Stimulated activated CD8-positive, alpha-beta memory T cell treated with anti-CD3 and anti-CD28 coated beads, Interleukin-4, amount 100 ng/mL, for 48 hours (primary cell): ENCODE measurements at regions not wholly inside any gene's neighbourhood (a gene's known extent, or its start where the extent isn't known, plus 50 kb on each side); places are given as distances from the start of the nearest gene placed in this dataset.
"Not testable (repeated sequence)": the region's sequence is repeated elsewhere in the genome, so short reads cannot be mapped to it uniquely, and the experiment has no call there.

Experiments
- DNase-seq: peaks from one replicate; pipeline ENCODE4 v3.0.0-alpha.2; 2020

- DNase-seq: no peak
These were observed 95.3 kb upstream of the SNX9 start for GRCh38 chr6:157727629-157728182.

GRCh38 chr6:157728183-157728881, 94.7 kb upstream of the SNX9 start:
- DNase-seq: no peak

GRCh38 chr6:157731221-157731620, 91.8 kb upstream of the SNX9 start:
- DNase-seq: no peak

- DNase-seq: no peak
These were observed 91.0 kb upstream of the SNX9 start for GRCh38 chr6:157732007-157732406.

- DNase-seq: no peak
These were observed 90.5 kb upstream of the SNX9 start for GRCh38 chr6:157732416-157733161.

GRCh38 chr6:157736555-157736954, 86.5 kb upstream of the SNX9 start:
- not testable (repeated sequence) for DNase-seq

- no peak for DNase-seq
These were observed 81.6 kb upstream of the SNX9 start for GRCh38 chr6:157741321-157741947.

- no peak for DNase-seq
These were observed 81.0 kb upstream of the SNX9 start for GRCh38 chr6:157741948-157742556.

- no peak for DNase-seq
These were observed 78.9 kb upstream of the SNX9 start for GRCh38 chr6:157744102-157744601.

- DNase-seq: no peak
These were observed 76.1 kb upstream of the SNX9 start for GRCh38 chr6:157746897-157747296.

GRCh38 chr6:157747370-157747769, 75.7 kb upstream of the SNX9 start:
- no peak for DNase-seq

- no peak for DNase-seq
These were observed 74.0 kb upstream of the SNX9 start for GRCh38 chr6:157748839-157749571.

- DNase-seq: not testable (repeated sequence)
These were observed 72.1 kb upstream of the SNX9 start for GRCh38 chr6:157750973-157751372.

GRCh38 chr6:157751547-157752200, 71.4 kb upstream of the SNX9 start:
- no peak for DNase-seq

- not testable (repeated sequence) for DNase-seq
These were observed 70.2 kb upstream of the SNX9 start for GRCh38 chr6:157752879-157753278.

- peak; percentile 5 for DNase-seq
These were observed 69.8 kb upstream of the SNX9 start for GRCh38 chr6:157753291-157753690.

- peak; percentile 25 for DNase-seq
These were observed 69.2 kb upstream of the SNX9 start for GRCh38 chr6:157753801-157754200.

GRCh38 chr6:157754351-157754750, 68.7 kb upstream of the SNX9 start:
- peak; percentile 24 for DNase-seq

GRCh38 chr6:157755032-157755745, 67.9 kb upstream of the SNX9 start:
- DNase-seq: peak; percentile 24

GRCh38 chr6:157755746-157756411, 67.2 kb upstream of the SNX9 start:
- DNase-seq: peak; percentile 76
